ENCODE measurements at regions not wholly inside any gene's neighbourhood (a gene's known extent, or its start where the extent isn't known, plus 50 kb on each side); places are given as distances from the start of the nearest gene placed in this dataset.

DNA sequence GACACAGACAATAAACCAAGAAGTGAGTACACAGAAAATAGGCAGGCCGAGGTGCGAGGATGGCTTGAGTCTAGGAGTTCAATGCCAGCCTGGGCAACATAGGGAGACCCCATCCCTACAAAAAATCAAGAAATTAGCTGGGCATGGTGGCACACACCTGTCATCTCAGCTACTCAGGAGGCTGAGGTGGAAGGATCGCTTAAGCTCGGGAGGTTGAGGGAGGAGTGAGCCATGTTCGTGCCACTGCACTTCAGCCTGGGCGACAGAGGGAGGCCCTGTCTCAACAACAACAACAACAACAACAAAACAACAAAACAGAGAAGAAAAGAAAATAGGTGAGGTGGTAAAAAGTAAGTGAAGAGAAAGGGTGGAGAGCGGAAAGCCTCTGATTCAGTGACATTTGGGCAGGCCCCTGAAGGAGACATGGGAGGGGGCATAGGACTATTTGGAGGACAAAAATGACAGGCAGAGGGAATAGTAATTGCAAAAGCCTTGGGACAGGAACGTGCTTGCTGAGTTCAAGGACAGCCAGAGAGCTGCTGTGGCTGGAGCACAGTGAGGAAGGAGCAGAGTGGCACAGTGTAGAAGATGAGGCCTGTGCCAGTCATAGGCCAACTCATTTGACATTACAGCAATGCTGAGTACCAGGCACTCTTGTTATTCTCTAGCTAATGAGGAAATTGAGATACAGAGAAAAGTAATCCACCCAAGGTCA lies 160.6 kb downstream of the VEGFA start (continued):
- TF ChIP-seq, protein P1, sequence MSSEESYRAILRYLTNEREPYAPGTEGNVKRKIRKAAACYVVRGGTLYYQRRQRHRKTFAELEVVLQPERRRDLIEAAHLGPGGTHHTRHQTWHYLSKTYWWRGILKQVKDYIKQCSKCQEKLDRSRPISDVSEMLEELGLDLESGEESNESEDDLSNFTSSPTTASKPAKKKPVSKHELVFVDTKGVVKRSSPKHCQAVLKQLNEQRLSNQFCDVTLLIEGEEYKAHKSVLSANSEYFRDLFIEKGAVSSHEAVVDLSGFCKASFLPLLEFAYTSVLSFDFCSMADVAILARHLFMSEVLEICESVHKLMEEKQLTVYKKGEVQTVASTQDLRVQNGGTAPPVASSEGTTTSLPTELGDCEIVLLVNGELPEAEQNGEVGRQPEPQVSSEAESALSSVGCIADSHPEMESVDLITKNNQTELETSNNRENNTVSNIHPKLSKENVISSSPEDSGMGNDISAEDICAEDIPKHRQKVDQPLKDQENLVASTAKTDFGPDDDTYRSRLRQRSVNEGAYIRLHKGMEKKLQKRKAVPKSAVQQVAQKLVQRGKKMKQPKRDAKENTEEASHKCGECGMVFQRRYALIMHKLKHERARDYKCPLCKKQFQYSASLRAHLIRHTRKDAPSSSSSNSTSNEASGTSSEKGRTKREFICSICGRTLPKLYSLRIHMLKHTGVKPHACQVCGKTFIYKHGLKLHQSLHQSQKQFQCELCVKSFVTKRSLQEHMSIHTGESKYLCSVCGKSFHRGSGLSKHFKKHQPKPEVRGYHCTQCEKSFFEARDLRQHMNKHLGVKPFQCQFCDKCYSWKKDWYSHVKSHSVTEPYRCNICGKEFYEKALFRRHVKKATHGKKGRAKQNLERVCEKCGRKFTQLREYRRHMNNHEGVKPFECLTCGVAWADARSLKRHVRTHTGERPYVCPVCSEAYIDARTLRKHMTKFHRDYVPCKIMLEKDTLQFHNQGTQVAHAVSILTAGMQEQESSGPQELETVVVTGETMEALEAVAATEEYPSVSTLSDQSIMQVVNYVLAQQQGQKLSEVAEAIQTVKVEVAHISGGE (CRISPR knock-in tag; IDR thresholded peaks at IDR 0.05): no peak
- TF ChIP-seq ZZZ3 (IDR thresholded peaks at IDR 0.05; ENCODE audit: control insufficient read depth, insufficient read length, low read depth): no peak
- no peak for TF ChIP-seq ZBTB40 (IDR thresholded peaks at IDR 0.05; ENCODE audit: borderline replicate concordance)
